ENCODE measurements at regions not wholly inside any gene's neighbourhood (a gene's known extent, or its start where the extent isn't known, plus 50 kb on each side); places are given as distances from the start of the nearest gene placed in this dataset.

DNA sequence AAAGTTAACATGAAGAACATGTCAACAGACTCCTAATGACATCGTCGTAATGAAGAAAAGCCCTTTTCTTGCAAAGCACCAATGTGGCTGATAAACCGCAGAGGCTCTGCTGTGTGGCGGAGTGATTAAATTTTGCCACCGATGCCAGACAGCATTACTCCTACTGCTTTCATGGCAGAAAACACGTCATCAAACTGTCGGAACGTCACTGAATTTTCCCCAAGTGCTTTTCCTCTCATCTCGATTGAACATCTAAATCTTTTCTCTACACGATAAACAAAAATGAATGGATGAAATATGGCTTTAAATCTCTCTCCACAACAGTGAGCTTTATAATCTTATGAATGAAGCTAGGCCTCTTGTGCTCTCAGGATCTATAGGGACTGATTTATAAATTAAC lies 159.8 kb upstream of the REG3G start:
- no peaks in the 10 kb centered on the region for H3K4me1 ChIP-seq (ENCODE audit: insufficient read depth, low read length)
- TF ChIP-seq CREB1 (IDR thresholded peaks at IDR 0.05) (peak; percentile 90), CREB1 (CRISPR knock-in tag; IDR thresholded peaks at IDR 0.05) (no peak), RELA (CRISPR knock-in tag; IDR thresholded peaks at IDR 0.05) (no peak), ZNF430 (CRISPR knock-in tag; IDR thresholded peaks at IDR 0.05) (no peak)
- no peak for FAIRE-seq

DNA sequence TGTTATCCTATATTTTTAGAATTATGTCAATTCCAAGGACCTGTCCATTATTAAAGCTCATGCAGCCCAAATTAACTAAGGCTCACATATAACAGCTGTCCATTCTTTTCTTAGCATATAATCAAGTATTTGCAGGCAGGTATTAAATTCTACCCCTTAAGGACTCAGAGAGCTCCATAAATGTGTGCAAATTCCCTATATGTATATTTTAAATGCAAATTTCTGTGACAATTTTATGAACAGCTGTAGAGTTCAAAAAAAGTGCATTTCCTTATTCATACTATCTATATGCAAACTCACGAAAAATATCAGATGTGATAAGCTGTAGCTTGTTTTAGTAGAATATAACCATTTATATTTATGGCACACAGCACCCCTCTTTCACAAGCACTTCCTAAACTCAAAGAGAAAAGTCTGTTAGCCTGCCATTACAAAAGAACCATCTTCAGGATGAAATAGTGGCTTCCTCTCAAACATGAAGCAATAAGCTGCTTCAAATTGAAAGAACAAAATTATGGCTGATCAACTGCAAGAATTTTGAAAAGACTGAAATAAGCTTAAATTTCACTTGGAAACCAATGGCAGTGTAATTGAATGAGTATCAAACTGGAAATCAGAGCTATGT lies 155.0 kb upstream of the REG3G start:
- Histone ChIP-seq H3K36me3 (replicated peaks in 1 of 2; ENCODE audit: control insufficient read depth in 1 of 2, insufficient read depth in 2 of 2, low read length in 2 of 2) (no peaks in the 10 kb centered on the region), H4K20me1 (ENCODE audit: insufficient read depth, low read length) (no peaks in the 10 kb centered on the region), H3K4me3 (replicated peaks in 1 of 3; ENCODE audit: insufficient read depth in 1 of 3, low read depth in 2 of 3, low read length in 3 of 3) (no peak overlapping the region), H3K9ac (ENCODE audit: insufficient read depth, low read depth, low read length) (no peak overlapping the region), H2AFZ (ENCODE audit: low read length) (no peak overlapping the region), H3K4me1 (ENCODE audit: insufficient read depth, low read length) (no peaks in the 10 kb centered on the region), H3K4me2 (ENCODE audit: low read depth, low read length) (no peak overlapping the region), H3K27ac (ENCODE audit: extremely low read length, insufficient read depth, low read length) (no peak overlapping the region), H3K79me2 (ENCODE audit: insufficient read depth, low read length) (no peaks in the 10 kb centered on the region), H3K27me3 (ENCODE audit: control insufficient read depth in 1 of 2, insufficient read depth in 2 of 2, low read length in 2 of 2) (no peaks in the 10 kb centered on the region), H3K9me3 (ENCODE audit: low read length) (no peaks in the 10 kb centered on the region)
- in situ Hi-C loops (cut with HindIII; ENCODE audit: extremely low pct_ligation_motif_present, low pct_unique_long_range_greater_than_20kb) (loop anchor here (25.0 kb wide), 1 partner anchor 1908 kb away; no protein-coding TSS in a partner anchor), intact Hi-C loops (cut with micrococcal nuclease; ENCODE audit: unreplicated experiment) (no loop called here)
- no peak for ATAC-seq
- ChIA-PET POLR2A (no interaction called here), CTCF (ENCODE audit: low intra/inter-chr PET ratio, low total read pairs) (no interaction called here)
- DNase-seq (ENCODE audit: low spot score) = no peak
- FAIRE-seq = no peak
- 2% methylated on average over 1 of the region's 1 CpG for WGBS (ENCODE audit: low lambda C conversion rate)
- no TSS peak for BruUV-seq (replicated peaks)
- TF ChIP-seq RELA (CRISPR knock-in tag; IDR thresholded peaks at IDR 0.05) (no peak), ZSCAN31 (CRISPR knock-in tag; IDR thresholded peaks at IDR 0.05; ENCODE audit: low read depth) (no peak), RBAK (CRISPR knock-in tag; IDR thresholded peaks at IDR 0.05) (no peak), TEAD3 (CRISPR knock-in tag; optimal IDR thresholded peaks at IDR 0.05; ENCODE audit: borderline replicate concordance) (no peak), ZMAT3 (CRISPR knock-in tag; conservative IDR thresholded peaks at IDR 0.05) (no peak)
- TF ChIP-seq, protein P1, sequence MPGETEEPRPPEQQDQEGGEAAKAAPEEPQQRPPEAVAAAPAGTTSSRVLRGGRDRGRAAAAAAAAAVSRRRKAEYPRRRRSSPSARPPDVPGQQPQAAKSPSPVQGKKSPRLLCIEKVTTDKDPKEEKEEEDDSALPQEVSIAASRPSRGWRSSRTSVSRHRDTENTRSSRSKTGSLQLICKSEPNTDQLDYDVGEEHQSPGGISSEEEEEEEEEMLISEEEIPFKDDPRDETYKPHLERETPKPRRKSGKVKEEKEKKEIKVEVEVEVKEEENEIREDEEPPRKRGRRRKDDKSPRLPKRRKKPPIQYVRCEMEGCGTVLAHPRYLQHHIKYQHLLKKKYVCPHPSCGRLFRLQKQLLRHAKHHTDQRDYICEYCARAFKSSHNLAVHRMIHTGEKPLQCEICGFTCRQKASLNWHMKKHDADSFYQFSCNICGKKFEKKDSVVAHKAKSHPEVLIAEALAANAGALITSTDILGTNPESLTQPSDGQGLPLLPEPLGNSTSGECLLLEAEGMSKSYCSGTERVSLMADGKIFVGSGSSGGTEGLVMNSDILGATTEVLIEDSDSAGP (CRISPR knock-in tag; IDR thresholded peaks at IDR 0.05; ENCODE audit: borderline replicate concordance) = no peak
- TF ChIP-seq, protein P2, sequence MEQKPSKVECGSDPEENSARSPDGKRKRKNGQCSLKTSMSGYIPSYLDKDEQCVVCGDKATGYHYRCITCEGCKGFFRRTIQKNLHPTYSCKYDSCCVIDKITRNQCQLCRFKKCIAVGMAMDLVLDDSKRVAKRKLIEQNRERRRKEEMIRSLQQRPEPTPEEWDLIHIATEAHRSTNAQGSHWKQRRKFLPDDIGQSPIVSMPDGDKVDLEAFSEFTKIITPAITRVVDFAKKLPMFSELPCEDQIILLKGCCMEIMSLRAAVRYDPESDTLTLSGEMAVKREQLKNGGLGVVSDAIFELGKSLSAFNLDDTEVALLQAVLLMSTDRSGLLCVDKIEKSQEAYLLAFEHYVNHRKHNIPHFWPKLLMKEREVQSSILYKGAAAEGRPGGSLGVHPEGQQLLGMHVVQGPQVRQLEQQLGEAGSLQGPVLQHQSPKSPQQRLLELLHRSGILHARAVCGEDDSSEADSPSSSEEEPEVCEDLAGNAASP (CRISPR knock-in tag; IDR thresholded peaks at IDR 0.05; ENCODE audit: borderline replicate concordance) = no peak
- TF ChIP-seq, protein P3, sequence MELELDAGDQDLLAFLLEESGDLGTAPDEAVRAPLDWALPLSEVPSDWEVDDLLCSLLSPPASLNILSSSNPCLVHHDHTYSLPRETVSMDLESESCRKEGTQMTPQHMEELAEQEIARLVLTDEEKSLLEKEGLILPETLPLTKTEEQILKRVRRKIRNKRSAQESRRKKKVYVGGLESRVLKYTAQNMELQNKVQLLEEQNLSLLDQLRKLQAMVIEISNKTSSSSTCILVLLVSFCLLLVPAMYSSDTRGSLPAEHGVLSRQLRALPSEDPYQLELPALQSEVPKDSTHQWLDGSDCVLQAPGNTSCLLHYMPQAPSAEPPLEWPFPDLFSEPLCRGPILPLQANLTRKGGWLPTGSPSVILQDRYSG (CRISPR knock-in tag; IDR thresholded peaks at IDR 0.05) = no peak
- TF ChIP-seq, protein P4, sequence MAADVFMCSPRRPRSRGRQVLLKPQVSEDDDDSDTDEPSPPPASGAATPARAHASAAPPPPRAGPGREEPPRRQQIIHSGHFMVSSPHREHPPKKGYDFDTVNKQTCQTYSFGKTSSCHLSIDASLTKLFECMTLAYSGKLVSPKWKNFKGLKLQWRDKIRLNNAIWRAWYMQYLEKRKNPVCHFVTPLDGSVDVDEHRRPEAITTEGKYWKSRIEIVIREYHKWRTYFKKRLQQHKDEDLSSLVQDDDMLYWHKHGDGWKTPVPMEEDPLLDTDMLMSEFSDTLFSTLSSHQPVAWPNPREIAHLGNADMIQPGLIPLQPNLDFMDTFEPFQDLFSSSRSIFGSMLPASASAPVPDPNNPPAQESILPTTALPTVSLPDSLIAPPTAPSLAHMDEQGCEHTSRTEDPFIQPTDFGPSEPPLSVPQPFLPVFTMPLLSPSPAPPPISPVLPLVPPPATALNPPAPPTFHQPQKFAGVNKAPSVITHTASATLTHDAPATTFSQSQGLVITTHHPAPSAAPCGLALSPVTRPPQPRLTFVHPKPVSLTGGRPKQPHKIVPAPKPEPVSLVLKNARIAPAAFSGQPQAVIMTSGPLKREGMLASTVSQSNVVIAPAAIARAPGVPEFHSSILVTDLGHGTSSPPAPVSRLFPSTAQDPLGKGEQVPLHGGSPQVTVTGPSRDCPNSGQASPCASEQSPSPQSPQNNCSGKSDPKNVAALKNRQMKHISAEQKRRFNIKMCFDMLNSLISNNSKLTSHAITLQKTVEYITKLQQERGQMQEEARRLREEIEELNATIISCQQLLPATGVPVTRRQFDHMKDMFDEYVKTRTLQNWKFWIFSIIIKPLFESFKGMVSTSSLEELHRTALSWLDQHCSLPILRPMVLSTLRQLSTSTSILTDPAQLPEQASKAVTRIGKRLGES (CRISPR knock-in tag; IDR thresholded peaks at IDR 0.05; ENCODE audit: borderline replicate concordance) = no peak

More for the DNA sequence above, 159.8 kb upstream of the REG3G start:
- Histone ChIP-seq H3K36me3 (replicated peaks in 1 of 2; ENCODE audit: control insufficient read depth in 1 of 2, insufficient read depth in 2 of 2, low read length in 2 of 2) (no peaks in the 10 kb centered on the region), H3K27ac (ENCODE audit: extremely low read length, insufficient read depth, low read length) (no peak overlapping the region), H2AFZ (ENCODE audit: low read length) (no peak overlapping the region), H3K9ac (ENCODE audit: insufficient read depth, low read depth, low read length) (no peak overlapping the region), H3K4me2 (ENCODE audit: low read depth, low read length) (no peak overlapping the region), H3K4me3 (replicated peaks in 1 of 3; ENCODE audit: insufficient read depth in 1 of 3, low read depth in 2 of 3, low read length in 3 of 3) (no peak overlapping the region), H3K79me2 (ENCODE audit: insufficient read depth, low read length) (no peaks in the 10 kb centered on the region), H4K20me1 (ENCODE audit: insufficient read depth, low read length) (no peaks in the 10 kb centered on the region), H3K27me3 (ENCODE audit: control insufficient read depth in 1 of 2, insufficient read depth in 2 of 2, low read length in 2 of 2) (no peaks in the 10 kb centered on the region), H3K9me3 (ENCODE audit: low read length) (no peaks in the 10 kb centered on the region)
- BruUV-seq (replicated peaks) = no TSS peak
- no peak for ATAC-seq
- no peak for DNase-seq (ENCODE audit: low spot score)
- WGBS (ENCODE audit: low lambda C conversion rate) = 29% methylated on average over 10 of the region's 10 CpGs
- ChIA-PET CTCF (ENCODE audit: low intra/inter-chr PET ratio, low total read pairs) (no interaction called here), POLR2A (no interaction called here)
- intact Hi-C loops (cut with micrococcal nuclease; ENCODE audit: unreplicated experiment) = no loop called here
- in situ Hi-C loops (cut with HindIII; ENCODE audit: extremely low pct_ligation_motif_present, low pct_unique_long_range_greater_than_20kb) = loop anchor here (25.0 kb wide), 1 partner anchor 1903 kb away; no protein-coding TSS in a partner anchor

Measured in HepG2 (cell line).